ENCODE measurements at regions not wholly inside any gene's neighbourhood (a gene's known extent, or its start where the extent isn't known, plus 50 kb on each side); places are given as distances from the start of the nearest gene placed in this dataset.

DNA sequence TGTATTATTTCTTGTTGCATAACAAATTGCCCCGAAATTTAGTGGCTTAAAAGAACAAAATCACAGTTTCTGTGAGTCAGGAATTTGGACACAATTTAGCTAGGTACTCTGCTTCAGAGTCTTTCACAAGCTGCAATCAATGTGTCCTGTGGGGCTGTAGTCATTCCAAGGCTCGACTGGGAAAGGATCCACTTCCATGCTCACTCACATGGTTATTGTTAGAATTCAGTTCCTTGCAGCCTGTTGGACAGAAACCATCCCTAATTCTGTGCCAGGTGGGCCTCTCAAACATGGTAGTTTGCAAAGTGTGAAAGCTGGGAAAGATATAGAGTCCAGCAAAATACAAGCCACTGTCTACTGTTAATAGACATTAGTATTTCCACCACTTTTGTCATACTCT, 59.7 kb upstream of the ARID2 start:
- no peak for DNase-seq (ENCODE audit: low read depth)
- TF ChIP-seq, protein P1, sequence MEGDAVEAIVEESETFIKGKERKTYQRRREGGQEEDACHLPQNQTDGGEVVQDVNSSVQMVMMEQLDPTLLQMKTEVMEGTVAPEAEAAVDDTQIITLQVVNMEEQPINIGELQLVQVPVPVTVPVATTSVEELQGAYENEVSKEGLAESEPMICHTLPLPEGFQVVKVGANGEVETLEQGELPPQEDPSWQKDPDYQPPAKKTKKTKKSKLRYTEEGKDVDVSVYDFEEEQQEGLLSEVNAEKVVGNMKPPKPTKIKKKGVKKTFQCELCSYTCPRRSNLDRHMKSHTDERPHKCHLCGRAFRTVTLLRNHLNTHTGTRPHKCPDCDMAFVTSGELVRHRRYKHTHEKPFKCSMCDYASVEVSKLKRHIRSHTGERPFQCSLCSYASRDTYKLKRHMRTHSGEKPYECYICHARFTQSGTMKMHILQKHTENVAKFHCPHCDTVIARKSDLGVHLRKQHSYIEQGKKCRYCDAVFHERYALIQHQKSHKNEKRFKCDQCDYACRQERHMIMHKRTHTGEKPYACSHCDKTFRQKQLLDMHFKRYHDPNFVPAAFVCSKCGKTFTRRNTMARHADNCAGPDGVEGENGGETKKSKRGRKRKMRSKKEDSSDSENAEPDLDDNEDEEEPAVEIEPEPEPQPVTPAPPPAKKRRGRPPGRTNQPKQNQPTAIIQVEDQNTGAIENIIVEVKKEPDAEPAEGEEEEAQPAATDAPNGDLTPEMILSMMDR (IDR thresholded peaks at IDR 0.05; ENCODE audit: low read depth, low read length, missing control alignments) = no peak
- H3K4me3 ChIP-seq (ENCODE audit: low read depth, low read length) = no peak overlapping the region
- in situ Hi-C loops (cut with HindIII; ENCODE audit: low sequenced_read_pairs) = no loop called here

DNA sequence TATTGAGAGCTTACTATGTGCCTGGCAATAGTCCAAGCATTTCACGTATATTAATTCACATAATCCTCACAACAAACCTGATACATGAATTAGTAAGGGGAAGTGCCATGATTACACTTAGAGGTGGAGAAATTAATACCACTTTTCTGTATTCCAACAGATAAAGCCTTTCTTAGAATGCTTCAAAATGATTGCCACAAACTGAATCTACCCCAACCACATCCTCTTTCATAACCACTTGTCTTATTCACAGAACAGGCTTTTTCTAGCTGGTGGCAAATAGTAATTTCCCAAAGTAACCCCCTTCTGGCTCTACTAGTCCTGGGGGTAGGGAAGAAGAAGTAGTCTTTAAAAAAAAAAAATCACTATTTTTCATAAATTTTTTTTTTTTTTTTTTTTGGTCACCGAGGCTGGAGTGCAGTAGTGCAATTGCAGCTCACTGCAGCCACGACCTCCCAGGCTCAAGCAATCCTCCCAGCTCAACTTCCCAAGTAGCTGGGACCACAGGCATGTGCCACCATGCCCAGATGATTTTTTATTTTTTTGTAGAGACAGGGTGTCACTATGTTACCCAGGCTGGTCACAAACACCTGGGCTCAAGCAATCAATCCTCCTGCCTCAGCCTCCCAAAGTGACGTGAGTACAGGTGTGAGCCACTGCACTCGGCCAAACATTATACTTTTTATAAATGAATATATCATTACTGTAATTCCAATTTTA, 59.0 kb upstream of the ARID2 start:
- in situ Hi-C loops (cut with HindIII; ENCODE audit: low sequenced_read_pairs) = no loop called here
- no peak overlapping the region for H3K4me3 ChIP-seq (ENCODE audit: low read depth, low read length)
- TF ChIP-seq, protein P1 (IDR thresholded peaks at IDR 0.05; ENCODE audit: low read depth, low read length, missing control alignments) = no peak
- DNase-seq (ENCODE audit: low read depth) = no peak

DNA sequence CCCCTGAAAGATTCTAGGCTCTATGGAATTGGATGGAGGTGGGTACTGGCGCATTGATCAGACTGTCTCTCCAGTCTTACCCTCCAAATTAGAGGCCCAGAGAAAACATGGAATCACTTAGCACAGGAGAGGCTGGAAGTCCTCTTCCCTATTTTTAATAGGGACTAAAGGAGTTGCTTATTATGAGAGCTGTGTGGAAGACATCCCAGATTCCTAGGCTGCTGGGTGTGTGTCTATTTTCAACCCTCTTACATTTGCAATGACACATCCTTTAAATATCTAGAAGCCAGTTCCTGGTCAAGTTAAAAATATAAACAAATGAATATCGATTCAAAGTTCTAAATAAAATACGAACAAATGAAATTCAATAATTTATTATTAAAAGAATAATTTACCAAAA, 58.3 kb upstream of the ARID2 start:
- TF ChIP-seq, protein P1 (IDR thresholded peaks at IDR 0.05; ENCODE audit: low read depth, low read length, missing control alignments) = no peak
- DNase-seq (ENCODE audit: low read depth) = no peak
- H3K4me3 ChIP-seq (ENCODE audit: low read depth, low read length) = no peak overlapping the region
- in situ Hi-C loops (cut with HindIII; ENCODE audit: low sequenced_read_pairs) = no loop called here

DNA sequence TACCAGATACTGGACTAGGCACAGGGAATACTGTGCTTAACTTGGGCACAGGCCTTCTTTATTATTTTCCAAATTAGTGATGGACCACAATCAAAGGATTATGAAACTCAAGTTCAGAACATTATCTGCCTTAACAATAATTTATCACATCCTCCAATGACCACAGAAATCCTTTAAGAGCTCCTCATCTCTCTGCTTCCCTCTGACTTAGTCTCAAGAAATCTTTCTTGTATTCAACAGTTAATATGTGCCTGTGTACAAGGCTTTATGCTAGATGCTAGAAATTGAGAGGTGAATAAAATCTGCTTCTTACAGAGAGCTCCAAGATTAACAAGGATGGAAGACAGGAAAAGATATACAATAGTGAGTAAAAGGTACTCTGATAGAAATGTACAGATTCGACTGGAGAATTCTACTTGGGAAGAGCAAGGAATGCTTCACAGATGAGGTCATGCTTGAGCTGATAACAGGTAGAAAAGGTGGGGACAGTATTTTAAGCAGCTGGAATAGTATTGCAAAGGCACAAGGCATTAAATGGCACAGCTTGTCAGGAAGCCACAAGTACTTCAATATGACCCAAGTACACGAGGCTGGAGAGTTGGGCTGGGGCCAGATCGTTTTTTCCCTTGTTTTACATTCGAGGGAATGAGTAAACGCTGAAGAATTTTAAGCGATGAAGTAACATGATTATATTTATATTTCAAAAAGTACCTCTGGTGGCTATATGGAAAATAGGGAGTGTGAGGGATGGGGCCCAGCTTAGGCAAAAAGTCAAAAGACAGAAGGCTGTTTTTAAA, 55.1 kb upstream of the ARID2 start:
- TF ChIP-seq, protein P1 (IDR thresholded peaks at IDR 0.05; ENCODE audit: low read depth, low read length, missing control alignments) = no peak
- H3K4me3 ChIP-seq (ENCODE audit: low read depth, low read length) = no peak overlapping the region
- in situ Hi-C loops (cut with HindIII; ENCODE audit: low sequenced_read_pairs) = no loop called here
- DNase-seq (ENCODE audit: low read depth) = peak; percentile 71

DNA sequence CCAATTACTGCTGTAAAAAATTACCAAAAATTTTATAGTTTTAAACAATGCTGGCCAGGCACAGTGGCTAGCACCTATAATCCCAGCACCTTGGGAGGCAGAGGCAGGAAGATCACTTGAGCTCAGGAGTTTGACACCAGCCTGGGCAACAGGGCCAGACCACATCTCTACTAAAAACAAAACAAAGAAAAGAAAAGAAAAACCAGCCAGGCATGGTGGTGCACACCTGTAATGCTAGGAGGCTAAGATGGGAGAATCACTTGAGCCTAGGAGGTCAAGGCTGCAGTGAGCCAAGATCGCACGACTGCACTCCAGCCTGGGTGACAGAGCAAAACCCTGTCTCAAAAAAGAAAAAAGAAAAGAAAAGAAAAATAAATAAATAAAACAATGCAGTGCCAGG, 54.0 kb upstream of the ARID2 start:
- DNase-seq (ENCODE audit: low read depth) = no peak
- in situ Hi-C loops (cut with HindIII; ENCODE audit: low sequenced_read_pairs) = no loop called here
- TF ChIP-seq, protein P1 (IDR thresholded peaks at IDR 0.05; ENCODE audit: low read depth, low read length, missing control alignments) = no peak
- H3K4me3 ChIP-seq (ENCODE audit: low read depth, low read length) = no peak overlapping the region
